Chondrocyte (in vitro differentiated cells): ENCODE measurements at regions not wholly inside any gene's neighbourhood (a gene's known extent, or its start where the extent isn't known, plus 50 kb on each side); places are given as distances from the start of the nearest gene placed in this dataset.

ENCODE experiments used
- DNase-seq: peaks from one replicate; pipeline ENCODE4 v3.0.0; 2021; ENCODE audit warnings: mixed read lengths, low spot score
- H3K27ac Mint-ChIP-seq: one replicate; pipeline ENCODE4 v1.8.0; 2021; ENCODE audit warnings: mild to moderate bottlenecking, moderate library complexity, mixed read lengths; ENCODE audit not compliant: unreplicated experiment
- H3K27me3 Mint-ChIP-seq: 2 replicates; pipeline ENCODE4 v1.8.0; 2021; ENCODE audit warnings: low read depth, mixed read lengths
- H3K36me3 Mint-ChIP-seq: 2 replicates; pipeline ENCODE4 v1.8.0; 2021; ENCODE audit warnings: low read depth, mixed read lengths
- H3K4me1 Mint-ChIP-seq: 2 replicates; pipeline ENCODE4 v1.8.0; 2021; ENCODE audit warnings: low read depth, mild to moderate bottlenecking, mixed read lengths
- H3K4me3 Mint-ChIP-seq: one replicate; pipeline ENCODE4 v1.8.0; 2021; ENCODE audit warnings: mild to moderate bottlenecking, moderate library complexity, mixed read lengths; ENCODE audit not compliant: unreplicated experiment
- H3K9me3 Mint-ChIP-seq: 2 replicates; pipeline ENCODE4 v1.8.0; 2021; ENCODE audit warnings: low read depth, mixed read lengths
- CTCF ChIP-seq: fragments of 200-600 bp; sonication (generic); IDR thresholded peaks from 2 replicates; pipeline ENCODE4 v1.5.0; 2021; ENCODE audit warnings: antibody characterized with exemption, mild to moderate bottlenecking, moderate library complexity

GRCh38 chrX:28099166-28099565 lies 117.9 kb upstream of the DCAF8L1 start:
- Mint-ChIP-seq H3K9me3 (peaks cover 2% of the 10 kb centered on the region), H3K36me3 (no peaks in the 10 kb centered on the region), H3K27me3 (no peaks in the 10 kb centered on the region), H3K27ac (no peak overlapping the region), H3K4me3 (no peak overlapping the region), H3K4me1 (no peaks in the 10 kb centered on the region)
- TF ChIP-seq CTCF = no peak
- DNase-seq = no peak

GRCh38 chrX:28085653-28086052 lies 104.4 kb upstream of the DCAF8L1 start:
- Mint-ChIP-seq H3K4me3 (no peak overlapping the region), H3K4me1 (no peaks in the 10 kb centered on the region), H3K27ac (no peak overlapping the region), H3K9me3 (peaks cover 7% of the 10 kb centered on the region), H3K27me3 (no peaks in the 10 kb centered on the region), H3K36me3 (no peaks in the 10 kb centered on the region)
- no peak for DNase-seq
- TF ChIP-seq CTCF = no peak

- TF ChIP-seq CTCF = no peak
- H3K9me3 Mint-ChIP-seq = peaks cover 9% of the 10 kb centered on the region
- no peaks in the 10 kb centered on the region for H3K4me1 Mint-ChIP-seq
- H3K4me3 Mint-ChIP-seq = no peak overlapping the region
- no peak overlapping the region for H3K27ac Mint-ChIP-seq
- H3K36me3 Mint-ChIP-seq = no peaks in the 10 kb centered on the region
- no peak for DNase-seq
- peaks cover 1% of the 10 kb centered on the region for H3K27me3 Mint-ChIP-seq
These were observed 77.7 kb upstream of the DCAF8L1 start for GRCh38 chrX:28058901-28059300.

GRCh38 chrX:28042826-28043564 lies 61.7 kb upstream of the DCAF8L1 start:
- Mint-ChIP-seq H3K27me3 (no peaks in the 10 kb centered on the region), H3K27ac (no peak overlapping the region), H3K4me1 (no peaks in the 10 kb centered on the region), H3K9me3 (peaks cover 26% of the 10 kb centered on the region), H3K36me3 (no peaks in the 10 kb centered on the region), H3K4me3 (no peak overlapping the region)
- DNase-seq = peak; percentile 51
- no peak for TF ChIP-seq CTCF

GRCh38 chrX:28042260-28042659 lies 61.0 kb upstream of the DCAF8L1 start:
- Mint-ChIP-seq H3K4me1 (no peaks in the 10 kb centered on the region), H3K9me3 (peaks cover 31% of the 10 kb centered on the region), H3K36me3 (no peaks in the 10 kb centered on the region), H3K4me3 (no peak overlapping the region), H3K27ac (no peak overlapping the region), H3K27me3 (no peaks in the 10 kb centered on the region)
- TF ChIP-seq CTCF = no peak
- peak; percentile 33 for DNase-seq
